ENCODE measurements at regions not wholly inside any gene's neighbourhood (a gene's known extent, or its start where the extent isn't known, plus 50 kb on each side); places are given as distances from the start of the nearest gene placed in this dataset.
"Not testable (repeated sequence)": the region's sequence is repeated elsewhere in the genome, so short reads cannot be mapped to it uniquely, and the experiment has no call there.

- no peak for DNase-seq
- no peak for TF ChIP-seq POLR2A (IDR thresholded peaks at IDR 0.05; ENCODE audit: low read length)
- TF ChIP-seq GATA1 (IDR thresholded peaks at IDR 0.05; ENCODE audit: low read depth, low read length) = no peak
Measured at GRCh38 chr12:88720785-88721650, 140.7 kb upstream of the KITLG start.

- no peak for TF ChIP-seq POLR2A (IDR thresholded peaks at IDR 0.05; ENCODE audit: low read length)
- no peak for TF ChIP-seq GATA1 (IDR thresholded peaks at IDR 0.05; ENCODE audit: low read depth, low read length)
- no peak for DNase-seq
Measured at GRCh38 chr12:88720231-88720630, 140.0 kb upstream of the KITLG start.

- no peak for DNase-seq
- TF ChIP-seq GATA1 (IDR thresholded peaks at IDR 0.05; ENCODE audit: low read depth, low read length) = no peak
- no peak for TF ChIP-seq POLR2A (IDR thresholded peaks at IDR 0.05; ENCODE audit: low read length)
Measured at GRCh38 chr12:88717188-88717587, 136.9 kb upstream of the KITLG start.

- TF ChIP-seq GATA1 (IDR thresholded peaks at IDR 0.05; ENCODE audit: low read depth, low read length) = no peak
- no peak for TF ChIP-seq POLR2A (IDR thresholded peaks at IDR 0.05; ENCODE audit: low read length)
- no peak for DNase-seq
Measured at GRCh38 chr12:88716240-88716639, 136.0 kb upstream of the KITLG start.

GRCh38 chr12:88715673-88716072 is 135.4 kb upstream of the KITLG start:
- no peak for DNase-seq
- no peak for TF ChIP-seq POLR2A (IDR thresholded peaks at IDR 0.05; ENCODE audit: low read length)
- TF ChIP-seq GATA1 (IDR thresholded peaks at IDR 0.05; ENCODE audit: low read depth, low read length) = no peak

- not testable (repeated sequence) for DNase-seq
Measured at GRCh38 chr12:88714263-88714882, 134.1 kb upstream of the KITLG start.

GRCh38 chr12:88707800-88708199 is 127.5 kb upstream of the KITLG start:
- no peak for DNase-seq
- no peak for TF ChIP-seq GATA1 (IDR thresholded peaks at IDR 0.05; ENCODE audit: low read depth, low read length)
- TF ChIP-seq POLR2A (IDR thresholded peaks at IDR 0.05; ENCODE audit: low read length) = no peak

GRCh38 chr12:88706286-88706685 is 126.0 kb upstream of the KITLG start:
- DNase-seq = no peak
- TF ChIP-seq GATA1 (IDR thresholded peaks at IDR 0.05; ENCODE audit: low read depth, low read length) = no peak
- no peak for TF ChIP-seq POLR2A (IDR thresholded peaks at IDR 0.05; ENCODE audit: low read length)

GRCh38 chr12:88703790-88704189 is 123.5 kb upstream of the KITLG start:
- no peak for DNase-seq
- TF ChIP-seq POLR2A (IDR thresholded peaks at IDR 0.05; ENCODE audit: low read length) = no peak
- no peak for TF ChIP-seq GATA1 (IDR thresholded peaks at IDR 0.05; ENCODE audit: low read depth, low read length)

- TF ChIP-seq POLR2A (IDR thresholded peaks at IDR 0.05; ENCODE audit: low read length) (no peak), GATA1 (IDR thresholded peaks at IDR 0.05; ENCODE audit: low read depth, low read length) (no peak)
- DNase-seq = no peak
Measured at GRCh38 chr12:88698471-88698870, 118.2 kb upstream of the KITLG start.

- DNase-seq = no peak
- no peak for TF ChIP-seq GATA1 (IDR thresholded peaks at IDR 0.05; ENCODE audit: low read depth, low read length)
- TF ChIP-seq POLR2A (IDR thresholded peaks at IDR 0.05; ENCODE audit: low read length) = no peak
Measured at GRCh38 chr12:88693837-88694445, 113.7 kb upstream of the KITLG start.

- DNase-seq = no peak
- TF ChIP-seq POLR2A (IDR thresholded peaks at IDR 0.05; ENCODE audit: low read length) (no peak), GATA1 (IDR thresholded peaks at IDR 0.05; ENCODE audit: low read depth, low read length) (no peak)
Measured at GRCh38 chr12:88691811-88692210, 111.5 kb upstream of the KITLG start.

GRCh38 chr12:88684610-88685009 is 104.3 kb upstream of the KITLG start:
- DNase-seq = no peak
- TF ChIP-seq POLR2A (IDR thresholded peaks at IDR 0.05; ENCODE audit: low read length) (no peak), GATA1 (IDR thresholded peaks at IDR 0.05; ENCODE audit: low read depth, low read length) (no peak)

- no peak for TF ChIP-seq POLR2A (IDR thresholded peaks at IDR 0.05; ENCODE audit: low read length)
- DNase-seq = no peak
Measured at GRCh38 chr12:88684170-88684569, 103.9 kb upstream of the KITLG start.

- TF ChIP-seq GATA1 (IDR thresholded peaks at IDR 0.05; ENCODE audit: low read depth, low read length) (no peak), POLR2A (IDR thresholded peaks at IDR 0.05; ENCODE audit: low read length) (no peak)
- no peak for DNase-seq
Measured at GRCh38 chr12:88683628-88684027, 103.4 kb upstream of the KITLG start.
